Effector memory CD8-positive, alpha-beta T cell (primary cell): ENCODE measurements at regions not wholly inside any gene's neighbourhood (a gene's known extent, or its start where the extent isn't known, plus 50 kb on each side); places are given as distances from the start of the nearest gene placed in this dataset.

Experiments
- ATAC-seq: fragments of 150-1000 bp; cut with Tn5 transposase; replicated peaks from 2 replicates; pipeline ENCODE4 v1.10.0; 2021; ENCODE audit warnings: mild to moderate bottlenecking, moderate library complexity
- DNase-seq, 3 experiments: peaks; one replicate each; pipeline ENCODE4 v3.0.0; 2021
- H3K27ac Mint-ChIP-seq, 2 donors: one replicate each; pipeline ENCODE4 v1.8.0; 2022; ENCODE audit warnings: mild to moderate bottlenecking in 2 of 2, mixed read lengths in 2 of 2, moderate library complexity in 2 of 2
- H3K27me3 Mint-ChIP-seq, 2 donors: one replicate each; pipeline ENCODE4 v1.8.0; 2022; ENCODE audit warnings: mixed read lengths in 2 of 2
- H3K36me3 Mint-ChIP-seq: one replicate; pipeline ENCODE4 v1.8.0; 2022; ENCODE audit warnings: mild to moderate bottlenecking, moderate library complexity, mixed read lengths; ENCODE audit not compliant: insufficient read depth
- H3K4me1 Mint-ChIP-seq, 2 donors: one replicate each; pipeline ENCODE4 v1.8.0; 2022; ENCODE audit warnings: low read depth in 2 of 2, mixed read lengths in 2 of 2
- H3K4me3 Mint-ChIP-seq, 2 donors: one replicate each; pipeline ENCODE4 v1.8.0; 2022; ENCODE audit warnings: mild to moderate bottlenecking in 2 of 2, mixed read lengths in 2 of 2, moderate library complexity in 2 of 2
- H3K9me3 Mint-ChIP-seq, 2 donors: one replicate each; pipeline ENCODE4 v1.8.0; 2022; ENCODE audit warnings: mixed read lengths in 2 of 2

DNA sequence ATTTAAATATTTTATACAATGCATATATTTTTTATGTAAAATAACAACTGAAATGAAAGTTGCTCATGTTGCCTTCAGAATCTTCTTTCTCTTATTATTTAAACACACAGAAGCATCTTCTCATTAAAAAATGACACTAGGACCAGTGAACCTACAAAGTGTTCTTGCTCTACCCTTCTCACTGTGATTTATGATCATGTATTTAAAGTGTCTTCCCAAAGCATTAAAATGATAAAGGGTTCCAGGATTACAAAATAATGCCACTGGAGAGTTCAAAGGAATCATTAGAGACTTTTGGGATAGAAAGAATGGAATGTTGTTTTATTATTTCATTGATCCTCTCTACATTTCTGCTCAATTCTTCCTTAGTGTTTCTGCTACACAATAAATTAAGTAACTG, 643.6 kb upstream of the SLITRK1 start:
- H3K27me3 Mint-ChIP-seq: no peaks in the 10 kb centered on the region
- no peaks in the 10 kb centered on the region for H3K36me3 Mint-ChIP-seq
- DNase-seq (no peak), ATAC-seq (no peak)
- H3K27ac Mint-ChIP-seq: no peak overlapping the region
- H3K9me3 Mint-ChIP-seq: peaks cover 0 to 7% of the 10 kb centered on the region in 2 donors
- no peaks in the 10 kb centered on the region for H3K4me1 Mint-ChIP-seq
- H3K4me3 Mint-ChIP-seq: no peak overlapping the region

DNA sequence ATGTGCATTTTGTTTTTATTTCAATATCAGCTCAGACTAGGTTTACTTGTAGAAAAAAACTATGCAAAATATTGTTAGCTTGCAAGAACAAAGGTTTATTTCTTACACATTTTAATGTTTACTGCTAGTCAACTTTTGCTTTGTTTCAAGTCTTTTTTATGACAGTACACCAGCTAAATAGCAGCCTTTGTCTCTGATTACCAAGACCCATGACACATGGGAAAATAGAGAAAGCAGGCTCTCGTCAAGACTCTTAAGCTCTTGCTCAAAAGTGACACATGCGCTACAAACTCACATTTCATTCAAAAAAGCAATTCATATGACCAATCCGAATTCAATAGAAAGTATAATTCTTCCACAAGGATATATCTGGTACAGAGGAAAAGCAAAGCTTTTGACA, 642.3 kb upstream of the SLITRK1 start:
- no peak for DNase-seq
- no peak overlapping the region for H3K4me3 Mint-ChIP-seq
- no peak for ATAC-seq
- H3K36me3 Mint-ChIP-seq: no peaks in the 10 kb centered on the region
- no peaks in the 10 kb centered on the region for H3K27me3 Mint-ChIP-seq
- peaks cover 0 to 7% of the 10 kb centered on the region in 2 donors for H3K9me3 Mint-ChIP-seq
- no peaks in the 10 kb centered on the region for H3K4me1 Mint-ChIP-seq
- H3K27ac Mint-ChIP-seq: no peak overlapping the region

DNA sequence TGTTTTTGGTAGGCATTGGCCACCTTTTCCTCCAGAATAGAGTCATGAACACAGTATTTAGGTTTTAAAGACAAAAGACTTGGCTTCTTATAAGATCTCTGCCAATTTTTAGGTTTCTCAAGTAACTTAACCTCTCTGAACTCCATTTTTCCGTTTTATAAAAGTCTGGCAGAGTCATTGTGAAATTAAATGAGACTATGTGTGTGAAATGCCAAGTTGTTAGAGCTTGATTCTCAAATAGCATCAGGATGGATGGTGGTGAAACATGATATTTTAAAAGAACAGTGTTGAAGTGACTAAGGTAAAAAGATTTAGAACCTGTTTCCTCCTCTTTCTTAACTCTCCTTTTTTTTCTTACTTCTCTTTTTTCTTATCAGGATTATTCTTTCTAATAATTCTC, 617.7 kb upstream of the SLITRK1 start:
- no peak overlapping the region for H3K27ac Mint-ChIP-seq
- no peaks in the 10 kb centered on the region for H3K27me3 Mint-ChIP-seq
- peaks cover 0 to 3% of the 10 kb centered on the region in 2 donors for H3K9me3 Mint-ChIP-seq
- ATAC-seq (no peak), DNase-seq (no peak)
- H3K36me3 Mint-ChIP-seq: no peaks in the 10 kb centered on the region
- no peaks in the 10 kb centered on the region for H3K4me1 Mint-ChIP-seq
- no peak overlapping the region for H3K4me3 Mint-ChIP-seq

DNA sequence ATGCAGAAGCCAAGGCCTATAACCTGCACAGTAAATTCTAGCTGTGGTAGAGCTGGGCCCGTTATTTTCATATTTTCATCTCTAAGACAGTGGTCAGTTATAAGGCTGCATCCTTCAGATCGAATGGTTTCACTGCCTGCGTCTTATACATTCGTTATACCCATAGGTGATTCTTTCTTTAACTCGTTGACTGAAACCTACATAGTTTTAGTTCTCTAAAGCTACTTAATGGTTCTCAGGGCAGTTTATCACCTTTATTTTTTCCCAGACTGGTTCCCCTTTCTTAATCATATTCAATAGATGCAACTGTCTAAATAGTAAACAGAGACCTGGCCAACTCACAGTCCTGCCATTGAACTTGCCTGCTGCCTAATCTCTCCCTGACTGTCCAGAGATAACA, 615.3 kb upstream of the SLITRK1 start:
- no peaks in the 10 kb centered on the region for H3K27me3 Mint-ChIP-seq
- H3K4me3 Mint-ChIP-seq: no peak overlapping the region
- ATAC-seq (no peak), DNase-seq (no peak)
- no peak overlapping the region for H3K27ac Mint-ChIP-seq
- peaks cover 0 to 3% of the 10 kb centered on the region in 2 donors for H3K9me3 Mint-ChIP-seq
- no peaks in the 10 kb centered on the region for H3K4me1 Mint-ChIP-seq
- H3K36me3 Mint-ChIP-seq: no peaks in the 10 kb centered on the region

DNA sequence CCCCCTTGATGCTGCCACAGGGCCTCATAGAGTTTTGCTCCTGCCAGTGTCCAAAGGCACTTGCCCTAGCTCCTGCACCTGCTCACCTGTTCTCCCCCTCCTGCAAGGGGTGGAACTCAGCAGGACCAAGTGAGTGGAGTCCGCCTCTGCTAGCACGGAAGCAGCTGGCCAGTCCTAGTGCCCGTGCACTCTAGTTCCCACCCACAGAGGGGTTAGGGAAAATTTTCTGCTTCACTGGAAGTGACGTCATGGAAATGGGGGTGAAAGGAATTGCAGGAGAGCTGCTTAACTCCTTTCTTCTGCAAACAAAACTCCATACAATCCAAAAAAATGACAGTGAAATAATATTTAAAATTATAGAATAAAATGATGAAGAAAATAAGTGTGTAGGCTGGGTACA, 609.7 kb upstream of the SLITRK1 start:
- ATAC-seq (no peak), DNase-seq (no peak)
- H3K36me3 Mint-ChIP-seq: no peaks in the 10 kb centered on the region
- H3K27me3 Mint-ChIP-seq: no peaks in the 10 kb centered on the region
- no peaks in the 10 kb centered on the region for H3K4me1 Mint-ChIP-seq
- H3K27ac Mint-ChIP-seq: no peak overlapping the region
- no peak overlapping the region for H3K4me3 Mint-ChIP-seq
- no peaks in the 10 kb centered on the region for H3K9me3 Mint-ChIP-seq

DNA sequence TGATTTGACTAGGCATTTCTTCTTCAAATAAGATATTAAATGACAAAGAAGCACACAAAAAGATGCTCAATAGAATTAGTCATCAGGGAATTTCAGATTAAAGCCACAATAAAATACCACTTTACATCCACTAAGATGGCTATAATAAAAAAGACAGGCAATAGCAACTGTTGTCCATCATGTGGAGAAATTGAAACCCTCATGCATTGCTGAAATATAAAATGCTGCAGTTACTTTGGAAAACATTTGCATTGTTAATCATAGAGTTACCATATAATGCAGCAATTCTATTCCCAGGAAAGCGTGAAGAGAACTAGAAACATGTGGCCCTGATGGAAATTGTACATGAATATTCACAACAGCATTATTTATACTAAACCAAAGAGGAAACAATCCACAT, 605.5 kb upstream of the SLITRK1 start:
- DNase-seq: no peak
- Mint-ChIP-seq H3K9me3 (no peaks in the 10 kb centered on the region), H3K4me3 (no peak overlapping the region), H3K27me3 (no peaks in the 10 kb centered on the region), H3K4me1 (no peaks in the 10 kb centered on the region), H3K27ac (no peak overlapping the region), H3K36me3 (no peaks in the 10 kb centered on the region)
- ATAC-seq: no peak

DNA sequence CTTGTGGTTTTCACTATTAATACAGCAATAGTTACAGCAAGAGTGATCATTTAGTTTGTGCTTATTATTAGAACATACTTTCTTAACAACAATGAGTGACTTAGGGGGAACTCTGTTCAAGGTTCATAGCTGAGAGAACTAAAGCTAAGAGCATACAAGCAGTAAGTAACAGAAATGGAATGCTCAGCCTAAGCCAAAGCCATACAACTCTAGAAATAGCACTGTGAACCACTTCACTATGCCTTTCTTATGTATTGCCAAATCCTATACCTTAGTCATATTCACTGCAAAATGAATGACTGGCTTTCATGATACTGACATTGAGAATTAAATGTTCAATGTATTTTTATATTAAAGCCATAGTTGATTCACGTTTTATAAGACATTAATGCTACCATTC, 599.7 kb upstream of the SLITRK1 start:
- H3K27ac Mint-ChIP-seq: no peak overlapping the region
- no peaks in the 10 kb centered on the region for H3K4me1 Mint-ChIP-seq

DNA sequence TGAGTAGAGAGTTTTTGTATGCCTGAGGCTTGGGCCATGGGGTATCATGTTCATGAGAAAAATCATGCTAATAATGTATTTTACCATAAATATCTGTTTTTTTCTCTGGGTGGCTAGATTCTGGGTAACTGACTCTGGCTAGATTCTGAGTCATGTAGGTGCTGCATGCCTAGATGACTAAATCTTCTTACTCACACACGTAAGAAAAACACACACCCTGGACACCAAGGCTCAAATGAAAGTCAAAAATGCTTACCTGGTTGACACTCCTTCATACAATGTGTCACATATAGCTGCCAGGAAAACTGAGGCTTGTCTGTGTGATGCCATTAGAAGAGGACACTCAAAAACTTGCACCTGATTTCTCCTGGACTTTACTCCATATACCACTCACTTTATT, 597.4 kb upstream of the SLITRK1 start:
- DNase-seq (no peak), ATAC-seq (no peak)
- Mint-ChIP-seq H3K27ac (no peak overlapping the region), H3K27me3 (no peaks in the 10 kb centered on the region), H3K4me1 (no peaks in the 10 kb centered on the region), H3K36me3 (no peaks in the 10 kb centered on the region), H3K4me3 (no peak overlapping the region), H3K9me3 (peaks cover 0 to 2% of the 10 kb centered on the region in 2 donors)

More for the DNA sequence above, 599.7 kb upstream of the SLITRK1 start:
- H3K9me3 Mint-ChIP-seq: no peaks in the 10 kb centered on the region
- H3K36me3 Mint-ChIP-seq: no peaks in the 10 kb centered on the region
- H3K27me3 Mint-ChIP-seq: no peaks in the 10 kb centered on the region
- no peak for DNase-seq
- ATAC-seq: no peak
- H3K4me3 Mint-ChIP-seq: no peak overlapping the region

DNA sequence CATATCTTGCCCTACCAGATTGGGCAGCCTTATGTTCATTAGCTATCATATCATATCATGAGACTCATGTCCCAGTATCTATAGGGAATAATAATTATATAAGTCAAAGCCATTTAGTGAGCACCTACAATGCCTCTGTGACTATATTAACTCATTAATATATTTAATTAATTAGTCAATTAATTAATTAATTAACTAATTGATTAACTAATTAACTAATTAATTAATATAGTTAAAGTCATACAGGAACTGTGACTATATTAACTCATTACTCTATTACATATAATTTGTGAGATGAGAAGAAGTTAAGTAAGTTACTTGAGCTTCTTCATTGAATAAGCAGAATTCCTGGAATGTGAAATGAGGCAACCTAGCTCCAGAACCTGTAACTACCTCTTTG, 588.3 kb upstream of the SLITRK1 start:
- Mint-ChIP-seq H3K9me3 (no peaks in the 10 kb centered on the region), H3K36me3 (no peaks in the 10 kb centered on the region)
- DNase-seq: no peak

DNA sequence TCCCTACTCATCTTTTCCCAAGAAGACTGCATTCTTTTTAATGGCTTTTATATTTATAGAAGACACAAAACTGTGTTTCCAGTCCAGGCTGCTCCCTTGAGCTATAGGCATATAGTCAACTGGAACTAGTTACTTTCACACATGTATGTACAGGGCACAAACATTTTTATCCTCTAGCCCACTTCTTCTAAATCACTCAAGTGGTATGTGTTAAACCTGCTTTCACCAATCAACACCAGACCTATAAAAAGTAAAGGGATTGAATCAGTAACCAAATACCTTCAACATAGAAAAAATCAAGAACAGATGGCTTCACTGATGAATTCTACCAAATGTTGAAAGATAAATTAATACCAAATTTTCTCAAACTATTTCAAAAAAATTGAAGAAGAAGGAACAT, 584.2 kb upstream of the SLITRK1 start:
- Mint-ChIP-seq H3K4me1 (no peaks in the 10 kb centered on the region), H3K27ac (no peak overlapping the region), H3K9me3 (peaks cover 0 to 2% of the 10 kb centered on the region in 2 donors), H3K36me3 (no peaks in the 10 kb centered on the region), H3K27me3 (no peaks in the 10 kb centered on the region), H3K4me3 (no peak overlapping the region)
- ATAC-seq (no peak), DNase-seq (no peak)

More for the DNA sequence above, 588.3 kb upstream of the SLITRK1 start:
- Mint-ChIP-seq H3K27me3 (no peaks in the 10 kb centered on the region), H3K4me3 (no peak overlapping the region), H3K27ac (no peak overlapping the region), H3K4me1 (no peaks in the 10 kb centered on the region)
- no peak for ATAC-seq

DNA sequence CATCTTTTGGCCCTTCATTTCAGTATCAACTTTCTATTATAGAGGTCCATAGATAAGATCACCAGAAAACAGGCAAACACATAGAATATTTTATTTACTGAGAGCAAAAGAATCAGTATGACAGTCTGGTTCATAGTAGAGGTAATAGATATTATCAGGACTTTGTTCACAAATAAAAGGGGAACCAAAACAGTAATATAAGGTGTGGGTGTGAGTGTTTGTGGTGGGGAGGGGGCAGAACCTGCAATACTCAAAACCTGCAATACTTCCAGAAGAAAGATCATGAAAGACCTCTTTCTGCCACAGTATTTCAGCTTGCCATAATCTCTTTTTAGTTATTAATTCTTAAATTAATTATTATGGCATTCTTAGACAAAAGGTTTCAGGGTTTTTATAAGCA, 578.7 kb upstream of the SLITRK1 start:
- Mint-ChIP-seq H3K4me3 (no peak overlapping the region), H3K36me3 (no peaks in the 10 kb centered on the region), H3K27ac (no peak overlapping the region), H3K27me3 (no peaks in the 10 kb centered on the region), H3K9me3 (peaks cover 0 to 2% of the 10 kb centered on the region in 2 donors), H3K4me1 (no peaks in the 10 kb centered on the region)
- ATAC-seq (no peak), DNase-seq (no peak)

DNA sequence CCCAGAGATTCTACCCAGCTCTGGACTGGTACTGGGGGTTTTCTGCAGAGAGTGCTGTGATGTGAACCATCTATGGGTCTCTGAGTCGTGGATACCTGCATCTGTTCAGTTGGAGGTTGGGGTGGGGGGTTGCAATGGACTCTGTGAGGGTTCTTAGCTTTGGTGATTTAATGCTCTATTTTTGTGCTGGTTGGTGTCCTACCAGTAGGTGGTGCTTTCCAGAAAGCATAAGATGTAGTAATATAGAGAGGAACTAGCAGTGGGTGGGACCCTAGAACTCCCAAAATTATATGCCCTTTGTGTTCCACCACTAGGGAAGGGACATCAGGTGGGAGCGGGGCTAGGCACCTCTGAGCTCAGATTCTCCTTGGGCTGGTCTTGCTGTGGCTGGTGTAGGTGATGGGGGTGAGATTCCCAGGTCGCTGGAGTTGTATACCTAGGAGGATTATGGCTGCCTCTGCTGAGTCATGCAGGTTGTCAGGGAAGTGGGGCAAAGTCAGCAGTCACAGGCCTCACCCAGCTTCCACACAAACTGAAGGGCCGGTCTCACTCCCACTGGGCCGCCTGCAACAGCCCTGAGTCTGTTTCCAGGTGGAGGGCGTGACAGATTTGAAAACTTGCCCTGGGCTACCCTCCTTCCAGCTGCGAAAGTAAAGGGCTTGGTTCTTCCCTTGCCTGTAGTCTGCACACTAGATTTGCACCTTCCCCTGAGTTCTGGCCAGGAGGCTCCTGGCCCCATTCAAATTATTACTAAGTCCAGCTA, 573.0 kb upstream of the SLITRK1 start:
- H3K4me3 Mint-ChIP-seq: no peak overlapping the region
- no peaks in the 10 kb centered on the region for H3K4me1 Mint-ChIP-seq
- no peak overlapping the region for H3K27ac Mint-ChIP-seq
- H3K36me3 Mint-ChIP-seq: no peaks in the 10 kb centered on the region
- H3K9me3 Mint-ChIP-seq: peaks cover 4 to 8% of the 10 kb centered on the region in 2 donors
- no peaks in the 10 kb centered on the region for H3K27me3 Mint-ChIP-seq
- ATAC-seq (no peak), DNase-seq (no peak)

DNA sequence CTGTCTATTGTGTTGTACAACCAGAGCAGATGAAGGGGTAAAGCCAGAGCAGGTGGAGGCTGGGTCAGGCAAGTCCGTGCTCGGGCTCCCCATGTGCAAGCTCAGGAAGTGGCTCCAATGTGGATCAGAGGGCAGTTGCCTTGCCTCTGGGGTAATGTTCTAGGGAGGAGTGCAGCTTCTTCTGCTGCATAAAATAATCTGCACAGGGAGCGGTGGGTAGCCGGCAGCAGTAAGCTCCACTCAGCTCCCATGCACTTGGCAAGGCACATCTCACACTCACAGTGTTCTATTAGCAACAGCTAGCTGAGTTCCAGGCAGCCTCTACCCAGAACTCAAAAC, 565.3 kb upstream of the SLITRK1 start:
- Mint-ChIP-seq H3K9me3 (peaks cover 4 to 11% of the 10 kb centered on the region in 2 donors), H3K4me3 (no peak overlapping the region), H3K27ac (no peak overlapping the region), H3K36me3 (no peaks in the 10 kb centered on the region), H3K27me3 (no peaks in the 10 kb centered on the region), H3K4me1 (no peaks in the 10 kb centered on the region)
- DNase-seq (no peak), ATAC-seq (no peak)

DNA sequence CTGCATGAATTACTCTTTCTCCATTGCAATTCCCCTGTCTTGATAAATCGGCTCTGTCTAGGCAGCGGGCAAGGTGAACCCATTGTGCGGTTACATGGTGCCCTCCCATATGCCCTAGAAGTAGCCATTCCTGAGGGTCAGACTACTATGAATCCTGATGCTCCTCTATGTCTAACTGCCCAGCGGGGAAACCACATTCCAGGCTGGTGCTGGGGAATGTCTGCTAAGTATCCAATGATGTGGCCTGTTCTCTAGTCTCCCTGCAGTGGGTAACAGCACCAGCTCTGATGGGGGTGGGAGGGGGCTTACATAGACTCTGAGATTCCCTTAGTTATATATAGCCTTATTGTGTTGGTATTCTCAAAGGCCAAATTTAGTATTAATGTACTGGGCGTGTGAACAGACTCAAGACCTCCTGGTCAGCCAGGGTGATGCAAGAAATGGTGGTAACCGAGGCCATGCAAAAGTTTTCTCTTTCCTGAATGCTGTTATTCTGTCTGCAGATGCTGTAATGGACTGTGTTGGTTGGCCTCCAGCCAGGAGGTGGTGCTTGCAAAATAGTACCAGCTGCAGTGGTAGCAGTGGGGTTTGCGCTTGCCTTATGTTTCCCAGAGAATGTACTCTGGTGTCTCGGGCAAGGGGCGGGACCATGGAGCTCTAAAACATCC, 564.8 kb upstream of the SLITRK1 start:
- ATAC-seq (no peak), DNase-seq (no peak)
- H3K36me3 Mint-ChIP-seq: no peaks in the 10 kb centered on the region
- H3K4me1 Mint-ChIP-seq: no peaks in the 10 kb centered on the region
- H3K27ac Mint-ChIP-seq: no peak overlapping the region
- peaks cover 2 to 7% of the 10 kb centered on the region in 2 donors for H3K9me3 Mint-ChIP-seq
- no peaks in the 10 kb centered on the region for H3K27me3 Mint-ChIP-seq
- H3K4me3 Mint-ChIP-seq: no peak overlapping the region
